Cardiac fibroblast (primary cell): ENCODE measurements at regions not wholly inside any gene's neighbourhood (a gene's known extent, or its start where the extent isn't known, plus 50 kb on each side); places are given as distances from the start of the nearest gene placed in this dataset.
"Not testable (repeated sequence)": the region's sequence is repeated elsewhere in the genome, so short reads cannot be mapped to it uniquely, and the experiment has no call there.

ENCODE experiments used
- DNase-seq, 2 donors: peaks; one replicate each; pipeline versions ENCODE4 v3.0.0 to v3.0.0-alpha.2; 2010; ENCODE audit warnings: low read depth in 2 of 2
- H3K4me3 ChIP-seq, 2 donors: replicated peaks in 1 of 2; 1 replicate in 1 of 2; 2 replicates in 1 of 2; pipeline ENCODE4 v1.5.1; 2011; ENCODE audit warnings: low read depth in 2 of 2, low read length in 2 of 2, mild to moderate bottlenecking in 2 of 2, moderate library complexity in 1 of 2
- CTCF ChIP-seq: IDR thresholded peaks from one replicate; pipeline ENCODE4 v1.5.1; 2011; ENCODE audit warnings: low read depth, mild to moderate bottlenecking, low read length, inconsistent platforms

GRCh38 chr13:88248393-88248792 lies 577.2 kb downstream of the SLITRK5 start:
- DNase-seq = no peak
- no peak overlapping the region for H3K4me3 ChIP-seq
- TF ChIP-seq CTCF = no peak

GRCh38 chr13:88257706-88258105 lies 586.5 kb downstream of the SLITRK5 start:
- no peak for TF ChIP-seq CTCF

GRCh38 chr13:88263808-88264207 lies 592.6 kb downstream of the SLITRK5 start:
- no peak overlapping the region for H3K4me3 ChIP-seq
- no peak for DNase-seq
- TF ChIP-seq CTCF = no peak

More at GRCh38 chr13:88257706-88258105, 586.5 kb downstream of the SLITRK5 start:
- H3K4me3 ChIP-seq = no peak overlapping the region
- DNase-seq = no peak

- no peak for TF ChIP-seq CTCF
- H3K4me3 ChIP-seq = no peak overlapping the region
- no peak for DNase-seq
Observed at GRCh38 chr13:88281841-88282240, 610.7 kb downstream of the SLITRK5 start.

- TF ChIP-seq CTCF = no peak
- DNase-seq = no peak
- H3K4me3 ChIP-seq = no peak overlapping the region
Observed at GRCh38 chr13:88285329-88285728, 614.2 kb downstream of the SLITRK5 start.

- H3K4me3 ChIP-seq = no peak overlapping the region
- no peak for TF ChIP-seq CTCF
- no peak for DNase-seq
Observed at GRCh38 chr13:88288326-88288725, 617.2 kb downstream of the SLITRK5 start.

GRCh38 chr13:88291731-88292130 lies 620.6 kb downstream of the SLITRK5 start:
- H3K4me3 ChIP-seq, DNase-seq: not testable (repeated sequence)

- H3K4me3 ChIP-seq = no peak overlapping the region
- TF ChIP-seq CTCF = no peak
- DNase-seq = no peak
Observed at GRCh38 chr13:88294368-88294767, 623.2 kb downstream of the SLITRK5 start.
